Keratinocyte (primary cell): ENCODE measurements at regions not wholly inside any gene's neighbourhood (a gene's known extent, or its start where the extent isn't known, plus 50 kb on each side); places are given as distances from the start of the nearest gene placed in this dataset.

ENCODE experiments used
- DNase-seq: peaks from one replicate; pipeline ENCODE4 v3.0.0-alpha.2; 2011; ENCODE audit warnings: low read depth, missing footprints, low spot score
- FAIRE-seq: peaks from 2 replicates; lab custom pipeline; 2011; peaks lifted over from hg19 to GRCh38; lab: Jason Lieb, UNC
- H2AFZ ChIP-seq: 2 replicates; pipeline ENCODE4 v1.6.0; 2012; ENCODE audit warnings: low read length, control low read depth, inconsistent platforms; ENCODE audit not compliant: control insufficient read depth
- H3K27ac ChIP-seq: 2 replicates; pipeline ENCODE4 v1.5.1; 2011; ENCODE audit warnings: low read length; ENCODE audit not compliant: control insufficient read depth, insufficient read depth
- H3K27me3 ChIP-seq: 3 replicates; pipeline ENCODE4 v1.6.0; 2011; ENCODE audit warnings: low read length; ENCODE audit not compliant: control insufficient read depth, insufficient read depth; ENCODE audit errors: extremely low read depth
- H3K36me3 ChIP-seq, 2 experiments: 2 replicates in 1 of 2; 3 replicates in 1 of 2; pipeline ENCODE4 v1.5.1; 2011; ENCODE audit warnings: low read length in 2 of 2, mild to moderate bottlenecking in 1 of 2; ENCODE audit not compliant: control insufficient read depth in 2 of 2, insufficient read depth in 2 of 2; ENCODE audit errors: extremely low read depth in 1 of 2
- H3K4me1 ChIP-seq: 3 replicates; pipeline ENCODE4 v1.5.1; 2011; ENCODE audit warnings: low read length; ENCODE audit not compliant: control insufficient read depth, insufficient read depth; ENCODE audit errors: extremely low read depth
- H3K4me2 ChIP-seq: 3 replicates; pipeline ENCODE4 v1.6.0; 2011; ENCODE audit warnings: low read depth, low read length; ENCODE audit not compliant: control insufficient read depth, insufficient read depth; ENCODE audit errors: extremely low read depth
- H3K4me3 ChIP-seq, 3 experiments: fragments of 200-600 bp in 1 of 3; sonication (generic) in 1 of 3; 2 replicates in 2 of 3; 3 replicates in 1 of 3; pipeline ENCODE4 v1.5.1; 2011 to 2016; ENCODE audit warnings: low read length in 3 of 3, mild to moderate bottlenecking in 3 of 3, control low read depth in 2 of 3, inconsistent platforms in 1 of 3, low read depth in 1 of 3, mixed read lengths in 1 of 3, mixed run types in 1 of 3, moderate library complexity in 1 of 3; ENCODE audit not compliant: control insufficient read depth in 2 of 3, insufficient read depth in 2 of 3; ENCODE audit errors: extremely low read depth in 1 of 3
- H3K79me2 ChIP-seq: 2 replicates; pipeline ENCODE4 v1.6.0; 2012; ENCODE audit warnings: low read length; ENCODE audit not compliant: control insufficient read depth, insufficient read depth
- H3K9ac ChIP-seq: 3 replicates; pipeline ENCODE4 v1.6.0; 2011; ENCODE audit warnings: low read length; ENCODE audit not compliant: control insufficient read depth, insufficient read depth; ENCODE audit errors: extremely low read depth
- H3K9me1 ChIP-seq: 3 replicates; pipeline ENCODE4 v1.6.0; 2011; ENCODE audit warnings: low read length; ENCODE audit not compliant: control insufficient read depth, insufficient read depth; ENCODE audit errors: extremely low read depth
- H3K9me3 ChIP-seq: 2 replicates; pipeline ENCODE4 v1.5.1; 2012; ENCODE audit warnings: low read depth, low read length; ENCODE audit not compliant: control insufficient read depth
- H4K20me1 ChIP-seq: 3 replicates; pipeline ENCODE4 v1.6.0; 2011; ENCODE audit warnings: low read length; ENCODE audit not compliant: control insufficient read depth, insufficient read depth; ENCODE audit errors: extremely low read depth
- CTCF ChIP-seq, 3 experiments: IDR thresholded peaks in 1 of 3; conservative IDR thresholded peaks in 1 of 3; optimal IDR thresholded peaks in 1 of 3; 2 replicates in 2 of 3; 3 replicates in 1 of 3; pipeline versions ENCODE3 to v1.5.1; 2011; ENCODE audit warnings: low read length in 3 of 3, mild to moderate bottlenecking in 3 of 3, moderate library complexity in 2 of 3, control low read depth in 1 of 3, inconsistent platforms in 1 of 3; ENCODE audit not compliant: insufficient read depth in 2 of 3; ENCODE audit errors: extremely low read depth in 1 of 3
- EZH2 ChIP-seq: IDR thresholded peaks from one replicate; pipeline ENCODE4 v1.6.1; 2012; ENCODE audit warnings: inconsistent platforms, mild to moderate bottlenecking, low read length, moderate library complexity
- dilution Hi-C: fragments of 300-500 bp; cut with MboI; formaldehyde crosslinking; loops from one replicate; pipeline ENCODE4 v1.7.0; 2020; ENCODE audit warnings: low sequenced_read_pairs; ENCODE audit not compliant: extremely low pct_ligation_motif_present

- no peak overlapping the region for H3K4me2 ChIP-seq
- TF ChIP-seq CTCF (optimal IDR thresholded peaks at IDR 0.05 in 1 of 3, IDR thresholded peaks at IDR 0.05 in 1 of 3, conservative IDR thresholded peaks at IDR 0.05 in 1 of 3; ENCODE audit: extremely low read depth in 1 of 3, insufficient read depth in 2 of 3, low read length in 3 of 3) (no peak), EZH2 (no peak)
- no peaks in the 10 kb centered on the region for H3K4me1 ChIP-seq
- H3K27ac ChIP-seq: no peak overlapping the region
- no peaks in the 10 kb centered on the region for H3K9me1 ChIP-seq
- H3K9ac ChIP-seq: no peak overlapping the region
- no peaks in the 10 kb centered on the region for H4K20me1 ChIP-seq
- no peak overlapping the region for H3K4me3 ChIP-seq
- H3K9me3 ChIP-seq: no peaks in the 10 kb centered on the region
- no peaks in the 10 kb centered on the region for H3K36me3 ChIP-seq
- no peaks in the 10 kb centered on the region for H3K27me3 ChIP-seq
- H2AFZ ChIP-seq: no peak overlapping the region
- dilution Hi-C loops: no loop called here
- H3K79me2 ChIP-seq: no peaks in the 10 kb centered on the region
- DNase-seq (no peak), FAIRE-seq (no peak)
Observed at GRCh38 chr10:64376167-64376566, 855.0 kb downstream of the REEP3 start.

GRCh38 chr10:64379898-64380297 is 858.7 kb downstream of the REEP3 start:
- no peaks in the 10 kb centered on the region for H3K9me3 ChIP-seq
- TF ChIP-seq CTCF (optimal IDR thresholded peaks at IDR 0.05 in 1 of 3, IDR thresholded peaks at IDR 0.05 in 1 of 3, conservative IDR thresholded peaks at IDR 0.05 in 1 of 3; ENCODE audit: extremely low read depth in 1 of 3, insufficient read depth in 2 of 3, low read length in 3 of 3): no peak
- TF ChIP-seq EZH2: no peak
- no peak overlapping the region for H3K4me2 ChIP-seq
- H3K4me3 ChIP-seq: no peak overlapping the region
- no peak overlapping the region for H3K27ac ChIP-seq
- FAIRE-seq (no peak), DNase-seq (no peak)
- H3K4me1 ChIP-seq: no peaks in the 10 kb centered on the region
- no peaks in the 10 kb centered on the region for H3K36me3 ChIP-seq
- H3K9me1 ChIP-seq: no peaks in the 10 kb centered on the region
- H3K9ac ChIP-seq: no peak overlapping the region
- no peaks in the 10 kb centered on the region for H4K20me1 ChIP-seq
- no peak overlapping the region for H2AFZ ChIP-seq
- H3K79me2 ChIP-seq: no peaks in the 10 kb centered on the region
- no peaks in the 10 kb centered on the region for H3K27me3 ChIP-seq
- dilution Hi-C loops: no loop called here
